Glutamatergic neuron (in vitro differentiated cells): ENCODE measurements at regions not wholly inside any gene's neighbourhood (a gene's known extent, or its start where the extent isn't known, plus 50 kb on each side); places are given as distances from the start of the nearest gene placed in this dataset.

ENCODE experiments used
- DNase-seq: peaks from one replicate; pipeline ENCODE4 v3.0.0; 2022
- H3K27ac Mint-ChIP-seq: one replicate; pipeline ENCODE4 v1.8.0; 2020; ENCODE audit warnings: mild to moderate bottlenecking, mixed read lengths, inconsistent platforms; ENCODE audit not compliant: unreplicated experiment
- H3K27me3 Mint-ChIP-seq: one replicate; pipeline ENCODE4 v1.8.0; 2020; ENCODE audit warnings: mild to moderate bottlenecking, moderate library complexity, mixed read lengths, inconsistent platforms; ENCODE audit not compliant: unreplicated experiment
- H3K36me3 Mint-ChIP-seq: one replicate; pipeline ENCODE4 v1.8.0; 2020; ENCODE audit warnings: mild to moderate bottlenecking, mixed read lengths, inconsistent platforms; ENCODE audit not compliant: unreplicated experiment
- H3K4me1 Mint-ChIP-seq: one replicate; pipeline ENCODE4 v1.8.0; 2020; ENCODE audit warnings: mild to moderate bottlenecking, low read depth, mixed read lengths, inconsistent platforms; ENCODE audit not compliant: unreplicated experiment
- H3K4me3 Mint-ChIP-seq: one replicate; pipeline ENCODE4 v1.8.0; 2020; ENCODE audit warnings: mild to moderate bottlenecking, mixed read lengths, inconsistent platforms; ENCODE audit not compliant: unreplicated experiment
- H3K9me3 Mint-ChIP-seq: one replicate; pipeline ENCODE4 v1.8.0; 2020; ENCODE audit warnings: mild to moderate bottlenecking, moderate library complexity, mixed read lengths, inconsistent platforms; ENCODE audit not compliant: unreplicated experiment
- CTCF ChIP-seq: fragments of 200-600 bp; sonication (generic); IDR thresholded peaks from one replicate; pipeline ENCODE4 v1.5.0; 2021; ENCODE audit not compliant: partially characterized antibody, unreplicated experiment

- H3K27me3 Mint-ChIP-seq = no peaks in the 10 kb centered on the region
Measured at GRCh38 chr16:66190411-66190810, 176.1 kb upstream of the CDH5 start.

GRCh38 chr16:66189951-66190350 lies 176.5 kb upstream of the CDH5 start:
- no peaks in the 10 kb centered on the region for H3K9me3 Mint-ChIP-seq
- no peak overlapping the region for H3K4me3 Mint-ChIP-seq

More at GRCh38 chr16:66190411-66190810, 176.1 kb upstream of the CDH5 start:
- H3K27ac Mint-ChIP-seq = no peak overlapping the region
- H3K4me3 Mint-ChIP-seq = no peak overlapping the region
- no peaks in the 10 kb centered on the region for H3K9me3 Mint-ChIP-seq
- no peak for TF ChIP-seq CTCF
- H3K4me1 Mint-ChIP-seq = peaks cover 3% of the 10 kb centered on the region
- no peak for DNase-seq
- no peaks in the 10 kb centered on the region for H3K36me3 Mint-ChIP-seq

GRCh38 chr16:66188917-66189725 lies 177.4 kb upstream of the CDH5 start:
- no peaks in the 10 kb centered on the region for H3K9me3 Mint-ChIP-seq
- peaks cover 3% of the 10 kb centered on the region for H3K4me1 Mint-ChIP-seq
- no peak for DNase-seq
- no peaks in the 10 kb centered on the region for H3K27me3 Mint-ChIP-seq
- no peak for TF ChIP-seq CTCF
- no peak overlapping the region for H3K4me3 Mint-ChIP-seq
- H3K27ac Mint-ChIP-seq = no peak overlapping the region
- H3K36me3 Mint-ChIP-seq = no peaks in the 10 kb centered on the region

More at GRCh38 chr16:66189951-66190350, 176.5 kb upstream of the CDH5 start:
- Mint-ChIP-seq H3K27ac (no peak overlapping the region), H3K4me1 (peaks cover 3% of the 10 kb centered on the region), H3K27me3 (no peaks in the 10 kb centered on the region), H3K36me3 (no peaks in the 10 kb centered on the region)
- no peak for DNase-seq
- no peak for TF ChIP-seq CTCF

GRCh38 chr16:66186251-66186785 lies 180.2 kb upstream of the CDH5 start:
- no peak for DNase-seq
- H3K36me3 Mint-ChIP-seq = no peaks in the 10 kb centered on the region
- no peak overlapping the region for H3K27ac Mint-ChIP-seq
- no peak overlapping the region for H3K4me3 Mint-ChIP-seq
- H3K27me3 Mint-ChIP-seq = peaks cover 1% of the 10 kb centered on the region
- no peak for TF ChIP-seq CTCF
- H3K9me3 Mint-ChIP-seq = peaks cover 2% of the 10 kb centered on the region
- peaks cover 3% of the 10 kb centered on the region for H3K4me1 Mint-ChIP-seq

- no peaks in the 10 kb centered on the region for H3K4me1 Mint-ChIP-seq
- peaks cover 4% of the 10 kb centered on the region for H3K9me3 Mint-ChIP-seq
- TF ChIP-seq CTCF = no peak
- no peak for DNase-seq
- no peak overlapping the region for H3K27ac Mint-ChIP-seq
- no peak overlapping the region for H3K4me3 Mint-ChIP-seq
- peaks cover 3% of the 10 kb centered on the region for H3K36me3 Mint-ChIP-seq
- peaks cover 1% of the 10 kb centered on the region for H3K27me3 Mint-ChIP-seq
Measured at GRCh38 chr16:66182592-66182991, 183.9 kb upstream of the CDH5 start.
